Activated CD8-positive, alpha-beta T cell treated with anti-CD3 and anti-CD28 coated beads for 36 hours (primary cell): ENCODE measurements at regions not wholly inside any gene's neighbourhood (a gene's known extent, or its start where the extent isn't known, plus 50 kb on each side); places are given as distances from the start of the nearest gene placed in this dataset.
"Not testable (repeated sequence)": the region's sequence is repeated elsewhere in the genome, so short reads cannot be mapped to it uniquely, and the experiment has no call there.

ENCODE experiments used
- ATAC-seq: fragments of 200-7000 bp; cut with Tn5 transposase; one replicate; pipeline ENCODE4 v1.10.0; 2021; ENCODE audit warnings: mild to moderate bottlenecking, moderate library complexity
- CTCF ChIA-PET: fragments of 350-600 bp; sonication (Branson Sonifier 250); formaldehyde crosslinking; loops from one replicate; lab custom pipeline; 2021; ENCODE audit warnings: antibody characterized with exemption; lab: Charles Lee
- POLR2A ChIA-PET: fragments of 350-600 bp; sonication (Branson Sonifier 250); formaldehyde crosslinking; loops from one replicate; lab custom pipeline; 2021; ENCODE audit warnings: antibody characterized with exemption; lab: Charles Lee
- DNase-seq: peaks from one replicate; pipeline ENCODE4 v3.0.0-alpha.2; 2020
- H3K27ac Mint-ChIP-seq: one replicate; pipeline ENCODE4 v1.8.0; 2021; ENCODE audit warnings: mild to moderate bottlenecking, mixed read lengths
- H3K27me3 Mint-ChIP-seq: one replicate; pipeline ENCODE4 v1.8.0; 2021; ENCODE audit warnings: mixed read lengths
- H3K36me3 Mint-ChIP-seq: one replicate; pipeline ENCODE4 v1.8.0; 2021; ENCODE audit warnings: low read depth, mixed read lengths
- H3K4me1 Mint-ChIP-seq: one replicate; pipeline ENCODE4 v1.8.0; 2021; ENCODE audit warnings: low read depth, mixed read lengths
- H3K4me3 Mint-ChIP-seq: one replicate; pipeline ENCODE4 v1.8.0; 2021; ENCODE audit warnings: mild to moderate bottlenecking, moderate library complexity, mixed read lengths
- H3K9me3 Mint-ChIP-seq: one replicate; pipeline ENCODE4 v1.8.0; 2021; ENCODE audit warnings: mixed read lengths
- CTCF ChIP-seq: fragments of 200-600 bp; IDR thresholded peaks from one replicate; pipeline ENCODE4 v1.8.0; 2022; ENCODE audit warnings: antibody characterized with exemption, mild to moderate bottlenecking
- intact Hi-C: fragments of 100-400 bp; cut with micrococcal nuclease; formaldehyde crosslinking; loops from one replicate; pipeline ENCODE4 v1.10.0; 2022

- no peak for TF ChIP-seq CTCF
- Mint-ChIP-seq H3K27ac (no peak overlapping the region), H3K4me3 (no peak overlapping the region), H3K27me3 (no peaks in the 10 kb centered on the region), H3K36me3 (no peaks in the 10 kb centered on the region), H3K9me3 (peaks cover 2% of the 10 kb centered on the region), H3K4me1 (no peaks in the 10 kb centered on the region)
- ChIA-PET CTCF (no interaction called here), POLR2A (no interaction called here)
- ATAC-seq, result no peak
- no peak for DNase-seq
- intact Hi-C loops, result no loop called here
Measured at GRCh38 chr2:167646557-167646956, 600.8 kb downstream of the STK39 start.

GRCh38 chr2:167640096-167640495, 607.3 kb downstream of the STK39 start:
- ChIA-PET POLR2A (no interaction called here), CTCF (no interaction called here)
- no peak overlapping the region for H3K4me3 Mint-ChIP-seq
- TF ChIP-seq CTCF, result no peak
- H3K4me1 Mint-ChIP-seq, result no peaks in the 10 kb centered on the region
- DNase-seq (no peak), ATAC-seq (no peak)
- H3K27me3 Mint-ChIP-seq, result no peaks in the 10 kb centered on the region
- no peak overlapping the region for H3K27ac Mint-ChIP-seq
- H3K36me3 Mint-ChIP-seq, result no peaks in the 10 kb centered on the region
- H3K9me3 Mint-ChIP-seq, result no peaks in the 10 kb centered on the region
- intact Hi-C loops, result no loop called here

- Mint-ChIP-seq H3K4me3 (no peak overlapping the region), H3K27ac (no peak overlapping the region), H3K36me3 (no peaks in the 10 kb centered on the region), H3K27me3 (no peaks in the 10 kb centered on the region), H3K4me1 (no peaks in the 10 kb centered on the region), H3K9me3 (no peaks in the 10 kb centered on the region)
- POLR2A ChIA-PET, result no interaction called here
- DNase-seq (no peak), ATAC-seq (no peak)
- intact Hi-C loops, result no loop called here
- CTCF ChIA-PET, result no interaction called here
- no peak for TF ChIP-seq CTCF
Measured at GRCh38 chr2:167637741-167638140, 609.7 kb downstream of the STK39 start.

- intact Hi-C loops, CTCF ChIA-PET, H3K4me3 Mint-ChIP-seq: not testable (repeated sequence)
Measured at GRCh38 chr2:167632271-167632670, 615.1 kb downstream of the STK39 start.

GRCh38 chr2:167626961-167627360, 620.4 kb downstream of the STK39 start:
- Mint-ChIP-seq H3K9me3 (peaks cover under 1% of the 10 kb centered on the region), H3K4me3 (no peak overlapping the region), H3K4me1 (no peaks in the 10 kb centered on the region), H3K27ac (no peak overlapping the region), H3K36me3 (no peaks in the 10 kb centered on the region), H3K27me3 (no peaks in the 10 kb centered on the region)
- CTCF ChIA-PET, result no interaction called here
- POLR2A ChIA-PET, result no interaction called here
- no peak for DNase-seq
- no peak for TF ChIP-seq CTCF
- intact Hi-C loops, result no loop called here
- ATAC-seq, result no peak

More at GRCh38 chr2:167632271-167632670, 615.1 kb downstream of the STK39 start:
- H3K9me3 Mint-ChIP-seq, H3K4me1 Mint-ChIP-seq, H3K27ac Mint-ChIP-seq, ATAC-seq, H3K36me3 Mint-ChIP-seq, POLR2A ChIA-PET, DNase-seq, H3K27me3 Mint-ChIP-seq: not testable (repeated sequence)

- POLR2A ChIA-PET, result no interaction called here
- no peak overlapping the region for H3K4me3 Mint-ChIP-seq
- H3K4me1 Mint-ChIP-seq, result no peaks in the 10 kb centered on the region
- H3K27me3 Mint-ChIP-seq, result no peaks in the 10 kb centered on the region
- H3K36me3 Mint-ChIP-seq, result no peaks in the 10 kb centered on the region
- intact Hi-C loops, result no loop called here
- no peak overlapping the region for H3K27ac Mint-ChIP-seq
- CTCF ChIA-PET, result no interaction called here
- ATAC-seq (no peak), DNase-seq (no peak)
- no peak for TF ChIP-seq CTCF
- H3K9me3 Mint-ChIP-seq, result peaks cover 2% of the 10 kb centered on the region
Measured at GRCh38 chr2:167626301-167626700, 621.1 kb downstream of the STK39 start.
